IMR-90 (cell line): ENCODE measurements at regions not wholly inside any gene's neighbourhood (a gene's known extent, or its start where the extent isn't known, plus 50 kb on each side); places are given as distances from the start of the nearest gene placed in this dataset.

Experiments used
- ATAC-seq: fragments of 200-7000 bp; cut with Tn5 transposase; 2 replicates; pipeline ENCODE4 v1.9.1; 2020; ENCODE audit warnings: low read depth, mild to moderate bottlenecking, moderate library complexity
- BruUV-seq: library from RNA; stranded (reverse); fragments of 400-500 nt; replicated peaks from 2 replicates; lab custom pipeline; 2021; lab: Mats Ljungman, UMichigan
- CTCF ChIA-PET: fragments of 300-600 bp; formaldehyde crosslinking; extraction: SDS; loops from one replicate; lab custom pipeline; 2021; ENCODE audit warnings: antibody characterized with exemption; lab: Yijun Ruan, JAX
- POLR2A ChIA-PET: fragments of 300-600 bp; sonication (Branson Sonifier 250); formaldehyde crosslinking; loops from one replicate; lab custom pipeline; 2022; ENCODE audit warnings: antibody characterized with exemption; ENCODE audit not compliant: unreplicated experiment; lab: Charles Lee
- DNase-seq: peaks from one replicate; pipeline ENCODE4 v3.0.0; 2013
- H2AFZ ChIP-seq: replicated peaks from 2 replicates; pipeline ENCODE3; 2013; ENCODE audit warnings: low read length, mild to moderate bottlenecking; ENCODE audit not compliant: poor library complexity
- H2AK5ac ChIP-seq: 2 replicates; pipeline ENCODE4 v1.6.1; 2013; ENCODE audit warnings: low read depth, low read length, inconsistent platforms
- H2AK9ac ChIP-seq: replicated peaks from 2 replicates; pipeline ENCODE3; 2013; ENCODE audit warnings: mild to moderate bottlenecking, low read depth, low read length, moderate library complexity; ENCODE audit not compliant: poor library complexity
- H2BK120ac ChIP-seq: 2 replicates; pipeline ENCODE4 v1.6.1; 2013; ENCODE audit warnings: low read depth, low read length, inconsistent platforms
- H2BK15ac ChIP-seq: 3 replicates; pipeline ENCODE4 v1.6.1; 2013; ENCODE audit warnings: low read depth, low read length, inconsistent platforms
- H2BK20ac ChIP-seq: 2 replicates; pipeline ENCODE4 v1.6.1; 2013; ENCODE audit warnings: low read depth, mild to moderate bottlenecking, inconsistent platforms, low read length, moderate library complexity
- H2BK5ac ChIP-seq: 2 replicates; pipeline ENCODE4 v1.6.1; 2013; ENCODE audit warnings: mild to moderate bottlenecking, low read depth, low read length, inconsistent platforms; ENCODE audit not compliant: poor library complexity, severe bottlenecking
- H3K14ac ChIP-seq: replicated peaks from 2 replicates; pipeline ENCODE4 v1.6.1; 2013; ENCODE audit warnings: low read depth, low read length, inconsistent platforms
- H3K18ac ChIP-seq: 2 replicates; pipeline ENCODE4 v1.6.1; 2013; ENCODE audit warnings: low read depth, low read length, control low read depth
- H3K23ac ChIP-seq: 2 replicates; pipeline ENCODE4 v1.6.1; 2013; ENCODE audit warnings: low read depth, low read length, inconsistent platforms
- H3K27ac ChIP-seq: 2 replicates; pipeline ENCODE4 v1.5.1; 2013; ENCODE audit warnings: mild to moderate bottlenecking, control low read depth, low read length; ENCODE audit not compliant: insufficient read depth
- H3K27me3 ChIP-seq: 2 replicates; pipeline ENCODE4 v1.6.1; 2013; ENCODE audit warnings: low read length; ENCODE audit not compliant: control insufficient read depth, insufficient read depth
- H3K36me3 ChIP-seq: 2 replicates; pipeline ENCODE4 v1.6.1; 2013; ENCODE audit warnings: low read length, mixed read lengths; ENCODE audit not compliant: control insufficient read depth, insufficient read depth
- H3K4ac ChIP-seq: 2 replicates; pipeline ENCODE4 v1.6.1; 2013; ENCODE audit warnings: low read depth, low read length, inconsistent platforms
- H3K4me1 ChIP-seq: 2 replicates; pipeline ENCODE4 v1.6.1; 2013; ENCODE audit warnings: low read length, mixed read lengths; ENCODE audit not compliant: control insufficient read depth, insufficient read depth
- H3K4me2 ChIP-seq: 2 replicates; pipeline ENCODE4 v1.6.1; 2013; ENCODE audit warnings: low read depth, mild to moderate bottlenecking, control low read depth, low read length, moderate library complexity
- H3K4me3 ChIP-seq: 2 replicates; pipeline ENCODE4 v1.5.1; 2013; ENCODE audit warnings: low read depth, mild to moderate bottlenecking, control low read depth, low read length, moderate library complexity; ENCODE audit not compliant: insufficient read depth
- H3K56ac ChIP-seq: 2 replicates; pipeline ENCODE4 v1.6.1; 2013; ENCODE audit warnings: low read length, inconsistent platforms; ENCODE audit not compliant: insufficient read depth; ENCODE audit errors: extremely low read depth
- H3K79me1 ChIP-seq, 2 experiments: 2 replicates each; pipeline ENCODE4 v1.6.1; 2013; ENCODE audit warnings: low read length in 2 of 2, inconsistent platforms in 1 of 2, low read depth in 1 of 2
- H3K9ac ChIP-seq: 2 replicates; pipeline ENCODE4 v1.6.1; 2013; ENCODE audit warnings: low read depth, low read length, control low read depth
- H3K9me1 ChIP-seq: 2 replicates; pipeline ENCODE4 v1.6.1; 2013; ENCODE audit warnings: low read length, inconsistent platforms; ENCODE audit not compliant: insufficient read depth
- H3K9me3 ChIP-seq: 2 replicates; pipeline ENCODE4 v1.6.1; 2013; ENCODE audit warnings: low read length; ENCODE audit not compliant: control insufficient read depth, insufficient read depth
- H4K20me1 ChIP-seq: 2 replicates; pipeline ENCODE4 v1.6.1; 2013; ENCODE audit warnings: low read length, inconsistent platforms; ENCODE audit not compliant: insufficient read depth
- H4K5ac ChIP-seq: 2 replicates; pipeline ENCODE4 v1.6.1; 2013; ENCODE audit warnings: mild to moderate bottlenecking, low read depth, low read length, control low read depth
- H4K8ac ChIP-seq, 2 experiments: 2 replicates each; pipeline ENCODE4 v1.6.1; 2013; ENCODE audit warnings: low read depth in 2 of 2, low read length in 2 of 2, control low read depth in 1 of 2, inconsistent platforms in 1 of 2
- H4K91ac ChIP-seq: 2 replicates; pipeline ENCODE4 v1.6.1; 2013; ENCODE audit warnings: low read depth, low read length, inconsistent platforms; ENCODE audit not compliant: insufficient read depth
- BHLHE40 ChIP-seq: fragments of 150-350 bp; IDR thresholded peaks from 2 replicates; pipeline ENCODE4 v1.6.1; 2016; ENCODE audit warnings: mild to moderate bottlenecking, low read depth, low read length
- CEBPB ChIP-seq: IDR thresholded peaks from 2 replicates; pipeline ENCODE4 v1.6.1; 2012; ENCODE audit warnings: low read depth, low read length, improper control_type of control experiment
- CHD1 ChIP-seq: IDR thresholded peaks from 2 replicates; pipeline ENCODE4 v1.6.1; 2012; ENCODE audit warnings: low read depth, low read length, improper control_type of control experiment
- CTCF ChIP-seq: conservative IDR thresholded peaks from 2 replicates; pipeline ENCODE4 v1.5.1; 2012; ENCODE audit warnings: mild to moderate bottlenecking, low read depth, low read length, improper control_type of control experiment
- ELK1 ChIP-seq: fragments of 150-350 bp; IDR thresholded peaks from 2 replicates; pipeline ENCODE4 v1.6.1; 2016; ENCODE audit warnings: low read depth, mild to moderate bottlenecking, low read length, moderate library complexity, borderline replicate concordance
- FOS ChIP-seq: fragments of 150-350 bp; IDR thresholded peaks from 2 replicates; pipeline ENCODE4 v1.6.1; 2016; ENCODE audit warnings: low read depth, low read length
- MAFK ChIP-seq: IDR thresholded peaks from 2 replicates; pipeline ENCODE4 v1.6.1; 2012; ENCODE audit warnings: low read depth, low read length, improper control_type of control experiment
- MAZ ChIP-seq: IDR thresholded peaks from 2 replicates; pipeline ENCODE4 v1.6.1; 2012; ENCODE audit warnings: low read depth, mild to moderate bottlenecking, low read length, improper control_type of control experiment, moderate library complexity, borderline replicate concordance
- MXI1 ChIP-seq: IDR thresholded peaks from 2 replicates; pipeline ENCODE4 v1.6.1; 2012; ENCODE audit warnings: low read depth, mild to moderate bottlenecking, low read length, moderate library complexity, borderline replicate concordance
- NFE2L2 ChIP-seq: fragments of 150-350 bp; IDR thresholded peaks from 2 replicates; pipeline ENCODE4 v1.6.1; 2016; ENCODE audit warnings: low read depth, mild to moderate bottlenecking, low read length
- POLR2A ChIP-seq: IDR thresholded peaks from 2 replicates; pipeline ENCODE4 v1.6.1; 2012; ENCODE audit warnings: mild to moderate bottlenecking, low read depth, low read length
- RAD21 ChIP-seq: IDR thresholded peaks from 2 replicates; pipeline ENCODE4 v1.6.1; 2012; ENCODE audit warnings: low read length, improper control_type of control experiment
- RCOR1 ChIP-seq: IDR thresholded peaks from 2 replicates; pipeline ENCODE4 v1.6.1; 2012; ENCODE audit warnings: mild to moderate bottlenecking, low read length, improper control_type of control experiment; ENCODE audit not compliant: insufficient replicate concordance
- RFX5 ChIP-seq: IDR thresholded peaks from 2 replicates; pipeline ENCODE4 v1.8.0; 2012; ENCODE audit warnings: low read depth, mild to moderate bottlenecking, low read length, moderate library complexity
- SMC3 ChIP-seq: fragments of 150-350 bp; IDR thresholded peaks from 2 replicates; pipeline ENCODE4 v1.6.1; 2016; ENCODE audit warnings: low read depth, mild to moderate bottlenecking, antibody characterized with exemption, low read length, moderate library complexity
- USF2 ChIP-seq: fragments of 150-350 bp; IDR thresholded peaks from 2 replicates; pipeline ENCODE4 v1.6.1; 2017; ENCODE audit warnings: mild to moderate bottlenecking, antibody characterized with exemption, low read length, low read depth
- WGBS, 2 experiments: methylation state at CpG; one replicate each; pipeline versions ENCODE4 v1.1.5 to v1.1.7; 2013; ENCODE audit warnings: missing lambda C conversion rate in 2 of 2; ENCODE audit not compliant: insufficient read length in 1 of 2; ENCODE audit errors: extremely low coverage in 2 of 2; 5-methylcytosine and 5-hydroxymethylcytosine counted together
- dilution Hi-C: fragments of 300-500 bp; cut with HindIII; formaldehyde crosslinking; loops from one replicate; pipeline ENCODE4 v1.14.3; 2018; ENCODE audit warnings: low sequenced_read_pairs; ENCODE audit not compliant: unreplicated experiment
- in situ Hi-C: fragments of 300-500 bp; cut with MboI; formaldehyde crosslinking; loops from 3 replicates; pipeline ENCODE4 v1.14.3; 2019; ENCODE audit warnings: low sequenced_read_pairs, inconsistent platforms, mixed read lengths
- intact Hi-C: fragments of 100-400 bp; cut with micrococcal nuclease; formaldehyde crosslinking; loops from 2 replicates; pipeline ENCODE4 v1.10.0; 2022

GRCh38 chr11:134626032-134626431 is 214.0 kb upstream of the B3GAT1 start:
- Histone ChIP-seq H2AK9ac (no peak overlapping the region), H3K79me1 (no peaks in the 10 kb centered on the region), H2AFZ (no peak overlapping the region), H2BK5ac (no peak overlapping the region), H3K27ac (no peak overlapping the region), H3K9me3 (peaks cover 39% of the 10 kb centered on the region), H3K14ac (no peak overlapping the region), H3K9ac (no peak overlapping the region), H3K4ac (no peak overlapping the region), H3K4me3 (no peak overlapping the region), H2BK20ac (no peak overlapping the region), H2BK15ac (no peak overlapping the region), H3K4me1 (no peaks in the 10 kb centered on the region), H4K5ac (no peak overlapping the region), H3K9me1 (no peaks in the 10 kb centered on the region), H3K27me3 (no peaks in the 10 kb centered on the region), H2BK120ac (no peak overlapping the region), H3K4me2 (no peak overlapping the region), H4K8ac (no peak overlapping the region), H3K23ac (no peak overlapping the region), H3K36me3 (no peaks in the 10 kb centered on the region), H4K91ac (no peak overlapping the region), H2AK5ac (no peak overlapping the region), H3K18ac (no peak overlapping the region), H3K56ac (no peak overlapping the region), H4K20me1 (no peaks in the 10 kb centered on the region)
- no peak for TF ChIP-seq RAD21
- no peak for TF ChIP-seq CEBPB
- TF ChIP-seq CTCF = no peak
- no peak for TF ChIP-seq USF2
- no peak for TF ChIP-seq MAFK
- TF ChIP-seq RCOR1 = no peak
- TF ChIP-seq BHLHE40 = no peak
- TF ChIP-seq RFX5 = no peak
- TF ChIP-seq FOS = no peak
- TF ChIP-seq ELK1 = no peak
- TF ChIP-seq MXI1 = no peak
- TF ChIP-seq POLR2A = no peak
- TF ChIP-seq CHD1 = no peak
- no peak for TF ChIP-seq NFE2L2
- TF ChIP-seq SMC3 = no peak
- TF ChIP-seq MAZ = no peak
- no TSS peak for BruUV-seq
- dilution Hi-C loops (no loop called here), in situ Hi-C loops (no loop called here), intact Hi-C loops (no loop called here)
- ATAC-seq = no peak
- no CpG with 5 or more reads among the region's 4 CpGs for WGBS, 2 experiments
- CTCF ChIA-PET = no interaction called here
- no peak for DNase-seq
- POLR2A ChIA-PET = no interaction called here
